ENCODE measurements at regions not wholly inside any gene's neighbourhood (a gene's known extent, or its start where the extent isn't known, plus 50 kb on each side); places are given as distances from the start of the nearest gene placed in this dataset.
A peak's percentile ranks its signal among the peaks of the same experiment; 100 is the strongest.

DNA sequence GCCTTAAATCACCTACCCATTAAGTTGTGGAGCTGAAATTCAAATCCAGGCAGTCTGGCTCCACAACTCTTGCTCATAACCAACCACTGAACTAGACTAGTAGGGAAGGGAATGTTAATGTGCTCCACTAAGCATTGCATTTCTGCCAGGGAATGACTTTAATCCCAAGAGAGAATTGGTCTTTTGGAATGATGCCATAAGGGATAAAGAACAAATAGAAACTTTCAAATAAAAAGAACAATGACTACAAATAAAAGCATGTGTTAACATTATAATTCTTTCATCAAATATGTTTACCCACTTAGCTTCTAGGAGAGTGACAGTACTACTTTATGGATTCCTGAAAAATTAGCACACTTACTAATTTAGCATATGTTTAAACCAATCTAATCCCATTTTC, 905.9 kb downstream of the CENPC start:
- DNase-seq (ENCODE audit: extremely low read depth, low read depth): no peak

DNA sequence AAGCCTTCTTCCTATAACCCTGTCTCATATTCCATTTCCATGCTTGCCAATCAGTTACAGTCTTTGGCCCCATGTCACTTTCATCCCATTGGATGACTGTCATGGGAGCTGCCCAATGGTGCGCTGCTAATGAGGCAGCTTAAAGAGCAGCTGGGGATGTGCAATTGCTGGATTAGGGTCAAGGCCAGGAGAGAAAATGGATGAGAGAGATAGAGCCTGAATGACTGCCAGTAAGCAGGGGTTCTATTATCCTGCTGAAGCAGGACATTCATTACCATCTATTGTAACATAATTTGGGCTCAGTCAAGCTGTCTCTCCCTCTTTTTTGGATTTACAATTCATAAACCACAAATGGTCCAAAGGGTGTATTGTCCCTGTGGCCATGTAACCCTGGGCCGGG, 909.0 kb downstream of the CENPC start:
- no peak for DNase-seq (ENCODE audit: extremely low read depth, low read depth)

DNA sequence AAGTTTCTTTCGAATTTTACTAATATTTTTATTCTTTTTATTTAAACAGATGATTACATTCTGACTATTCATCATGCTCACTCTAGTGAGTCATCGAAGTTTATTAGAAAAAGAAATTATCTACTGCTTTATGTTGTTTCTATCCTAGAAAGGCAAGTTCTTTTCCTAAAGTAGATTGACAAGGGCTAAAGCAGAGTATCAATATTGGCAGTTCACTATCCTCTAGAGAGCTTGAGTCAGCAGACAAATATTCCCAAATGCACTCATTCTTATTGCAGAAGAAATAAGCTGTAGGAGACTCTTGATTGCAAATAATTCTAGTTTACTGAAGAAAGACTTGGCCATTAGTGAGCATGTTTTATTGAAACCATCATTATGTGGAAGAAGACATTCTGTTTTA, 911.8 kb downstream of the CENPC start:
- no peak for DNase-seq (ENCODE audit: extremely low read depth, low read depth)

DNA sequence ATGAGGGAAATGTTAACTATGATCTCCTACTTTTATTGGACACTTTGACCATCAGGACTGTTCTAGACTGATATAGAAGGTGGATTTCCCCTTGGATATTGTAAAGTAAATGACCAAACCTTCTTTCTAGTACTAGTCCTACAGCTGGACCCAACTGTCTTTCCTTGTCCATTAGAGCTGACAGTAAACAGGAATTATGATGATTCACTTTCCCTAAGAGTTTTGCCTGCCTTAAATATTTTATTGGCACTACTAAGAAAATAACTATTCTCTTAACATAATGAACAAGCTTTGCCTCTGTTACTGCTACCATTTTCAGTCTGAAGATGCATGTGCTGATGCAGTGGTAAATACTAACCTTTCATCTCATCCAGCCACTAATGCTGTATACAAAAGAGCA, 915.4 kb downstream of the CENPC start:
- no peak for DNase-seq (ENCODE audit: extremely low read depth, low read depth)

DNA sequence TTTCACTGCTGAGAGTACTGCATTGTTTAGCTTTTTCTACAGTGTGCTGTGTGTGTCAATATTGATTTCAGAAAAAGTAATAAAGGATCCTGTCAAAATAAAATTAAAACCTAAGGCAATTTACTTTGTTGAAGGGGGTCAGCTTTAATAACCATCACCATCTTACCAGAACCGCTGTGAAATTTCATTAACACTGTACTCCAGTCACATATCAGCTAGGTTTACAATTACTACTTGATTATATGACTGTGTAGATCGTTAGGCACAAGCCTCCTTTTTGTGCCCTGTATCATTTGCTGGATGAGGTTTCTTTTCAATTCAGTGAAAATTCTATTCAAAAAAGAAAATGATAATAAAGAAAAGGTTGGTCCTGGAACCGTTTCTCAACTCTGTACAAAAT, 917.2 kb downstream of the CENPC start:
- no peak for DNase-seq (ENCODE audit: extremely low read depth, low read depth)

DNA sequence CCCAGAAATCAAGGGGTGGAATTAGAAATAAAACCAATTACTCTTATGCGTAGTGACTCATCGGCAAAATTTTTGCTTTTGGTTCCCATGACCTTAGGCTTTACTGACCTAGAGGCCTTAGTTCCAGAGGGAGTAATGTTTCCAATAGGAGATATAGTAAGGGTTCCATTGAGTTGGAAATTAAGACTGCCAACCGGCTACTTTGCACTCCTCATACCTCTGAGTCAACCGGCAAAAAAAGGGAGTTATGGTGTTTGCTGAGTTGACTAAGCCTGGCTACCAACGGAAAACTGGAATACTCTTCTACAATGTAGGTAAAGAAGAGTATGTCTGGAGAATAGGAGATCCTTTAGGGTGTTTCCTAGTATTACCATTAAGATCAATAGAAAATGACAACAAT, 919.8 kb downstream of the CENPC start:
- DNase-seq (ENCODE audit: extremely low read depth, low read depth): no peak

DNA sequence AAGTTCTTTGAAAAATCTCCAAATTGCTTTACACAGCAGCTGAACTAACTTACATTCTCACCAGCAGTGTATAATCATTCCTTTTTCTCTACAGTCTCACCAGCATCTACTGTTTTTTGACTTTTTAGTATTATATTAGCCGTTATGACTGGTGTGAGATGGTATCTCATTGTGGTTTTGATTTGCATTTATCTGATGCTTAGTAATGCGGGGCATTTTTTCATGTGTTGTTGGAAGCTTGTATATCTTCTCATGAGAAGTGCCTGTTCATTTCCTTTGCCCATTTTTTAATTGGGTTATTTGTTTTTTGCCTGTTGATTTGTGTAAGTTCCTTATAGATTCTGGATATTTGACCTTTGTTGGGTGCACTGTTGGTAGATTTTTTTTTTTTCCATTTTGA, 931.7 kb downstream of the CENPC start:
- no peak for DNase-seq (ENCODE audit: extremely low read depth, low read depth)

DNA sequence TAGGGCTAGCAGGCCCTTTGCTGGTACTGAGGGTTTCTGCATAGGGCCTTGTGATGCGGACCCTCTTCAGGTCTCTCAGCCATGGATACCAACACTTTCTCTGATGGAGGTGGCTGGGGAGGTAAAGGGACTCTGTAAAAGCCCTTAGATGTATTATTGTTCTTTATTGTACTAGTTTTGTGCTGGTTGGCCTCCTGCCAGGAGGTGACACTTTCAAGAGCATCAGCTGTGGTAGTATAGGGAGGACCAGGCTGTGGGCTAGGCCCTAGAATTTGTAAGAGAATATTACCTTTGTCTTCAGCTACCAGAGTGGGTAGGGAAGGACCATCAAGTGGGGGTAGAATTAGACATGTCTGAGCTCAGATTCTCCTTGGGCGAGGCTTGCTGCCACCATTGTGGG, 936.3 kb downstream of the CENPC start:
- DNase-seq (ENCODE audit: extremely low read depth, low read depth): no peak

DNA sequence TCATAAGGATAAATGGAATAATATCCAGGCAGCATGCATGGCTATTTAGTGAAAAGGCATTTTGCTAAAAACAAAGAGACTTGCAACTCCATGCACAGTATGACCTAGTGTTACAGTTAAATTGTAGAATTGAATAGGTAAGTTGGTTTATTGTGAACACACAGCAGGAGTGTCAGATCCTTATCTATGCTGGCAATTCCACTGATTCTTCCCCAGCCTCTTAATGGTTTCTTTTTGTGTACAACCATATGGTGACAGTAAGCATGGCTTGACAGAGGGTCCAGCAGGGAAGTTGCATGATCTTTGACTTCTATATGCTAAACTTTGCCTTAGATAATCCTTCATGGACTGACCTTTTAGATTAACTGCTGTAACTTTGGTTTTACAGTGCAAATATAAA, 936.6 kb upstream of the EPHA5 start:
- no peak for DNase-seq (ENCODE audit: extremely low read depth, low read depth)

DNA sequence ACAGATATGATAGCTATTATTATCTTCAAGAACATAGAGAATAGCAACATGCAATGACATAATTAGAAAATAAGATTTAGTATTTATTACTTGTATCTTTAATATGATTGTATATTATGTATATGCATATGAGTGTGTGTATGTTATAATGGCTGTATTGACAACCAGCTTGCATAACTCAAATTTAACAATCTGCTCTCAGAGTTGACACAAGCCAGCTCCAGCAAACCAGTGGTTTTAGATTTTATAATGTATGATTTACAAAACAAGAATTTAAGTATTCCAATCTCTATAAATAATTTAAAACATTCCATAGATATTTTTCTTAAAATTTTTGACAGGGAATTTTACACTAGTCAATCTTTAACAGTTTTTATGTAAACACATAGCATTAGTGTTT, 935.9 kb upstream of the EPHA5 start:
- DNase-seq (ENCODE audit: extremely low read depth, low read depth): no peak

DNA sequence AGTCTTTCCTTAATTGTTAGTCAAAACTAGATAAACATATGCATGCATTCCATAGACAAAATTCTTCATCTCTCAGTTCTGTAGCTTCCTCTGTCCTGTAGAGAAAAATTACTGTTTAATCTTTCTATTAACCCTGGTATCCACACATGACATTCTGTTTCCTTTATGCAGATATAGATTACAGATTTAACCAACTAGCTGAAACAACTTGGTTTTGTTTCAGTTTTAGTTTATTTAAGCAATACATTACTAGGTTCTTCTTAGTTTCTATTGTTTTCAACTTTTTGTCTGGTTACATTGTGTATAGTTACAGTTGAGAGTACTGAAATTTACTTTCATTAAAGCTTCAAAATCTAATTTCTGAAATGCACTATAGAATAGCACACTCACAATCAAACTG, 933.9 kb upstream of the EPHA5 start:
- DNase-seq (ENCODE audit: extremely low read depth, low read depth): no peak

DNA sequence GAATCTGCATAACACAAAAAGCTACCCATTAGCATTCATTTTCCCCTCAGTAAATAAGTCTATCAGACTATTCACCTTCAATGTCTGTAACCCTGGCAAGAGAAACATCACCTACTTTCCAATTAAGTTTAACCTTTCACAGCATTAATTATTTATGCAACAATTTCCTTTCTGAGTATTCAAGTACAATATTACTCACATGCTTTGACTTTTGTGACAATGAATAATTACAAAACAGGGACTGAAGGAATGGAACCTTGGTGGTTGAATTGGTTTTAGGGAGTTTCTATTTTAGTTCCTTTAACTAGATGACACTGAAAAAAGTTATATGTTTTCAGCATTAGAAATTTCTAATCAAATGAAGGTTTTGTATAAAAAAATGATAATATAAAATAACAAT, 932.3 kb upstream of the EPHA5 start:
- no peak for DNase-seq (ENCODE audit: extremely low read depth, low read depth)

DNA sequence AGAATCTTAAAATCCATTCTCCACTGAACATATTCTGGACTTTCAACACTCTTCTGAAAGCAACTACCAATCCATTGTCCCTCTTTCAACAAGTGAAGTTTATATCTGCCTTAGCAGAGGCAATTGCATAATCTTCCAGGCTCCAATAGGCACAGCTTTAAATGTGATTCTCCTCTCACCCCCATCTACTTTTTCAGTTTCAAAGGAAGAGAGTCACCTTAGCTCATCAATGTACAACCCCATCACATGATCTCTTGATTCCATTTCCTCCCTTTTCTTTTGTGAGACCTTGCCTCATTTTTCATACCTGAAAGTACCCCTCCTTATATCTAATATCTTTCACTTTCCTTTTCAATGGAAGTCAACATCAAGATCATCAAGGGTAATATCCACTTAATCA, 921.7 kb upstream of the EPHA5 start:
- no peak for DNase-seq (ENCODE audit: extremely low read depth, low read depth)

DNA sequence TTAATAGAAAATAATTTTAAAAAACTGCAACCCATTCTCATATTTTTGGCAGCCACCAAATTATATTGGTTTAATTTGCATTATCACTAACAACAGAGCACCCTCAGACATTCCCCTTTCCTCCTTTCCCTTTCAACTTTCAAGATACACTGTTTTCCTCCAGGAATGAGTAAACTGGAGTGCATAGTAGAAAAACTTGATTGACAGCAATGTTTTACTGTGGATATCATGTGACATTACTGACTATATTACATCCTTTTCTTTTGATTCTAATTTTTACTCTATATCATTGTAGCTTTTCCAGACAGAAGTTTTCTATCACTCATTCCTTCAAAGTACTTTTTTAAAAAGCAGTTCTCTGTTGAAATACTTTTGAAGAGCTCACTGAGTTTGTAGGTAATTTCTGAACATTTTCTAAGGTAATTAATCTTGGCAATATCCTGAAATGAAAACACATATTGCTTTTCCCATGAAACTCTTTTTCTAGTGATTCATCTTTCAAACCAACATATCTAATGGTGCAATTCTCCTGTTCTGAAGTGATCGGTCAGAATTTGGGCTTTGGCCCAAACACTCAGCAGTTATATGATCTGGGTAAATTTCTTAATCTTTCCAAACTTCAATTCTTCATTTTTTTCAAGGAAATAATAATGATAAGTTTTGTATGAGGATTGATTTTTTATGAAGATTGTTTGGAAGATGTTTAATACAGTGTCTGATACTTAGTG, 920.4 kb upstream of the EPHA5 start:
- DNase-seq (ENCODE audit: extremely low read depth, low read depth): no peak

DNA sequence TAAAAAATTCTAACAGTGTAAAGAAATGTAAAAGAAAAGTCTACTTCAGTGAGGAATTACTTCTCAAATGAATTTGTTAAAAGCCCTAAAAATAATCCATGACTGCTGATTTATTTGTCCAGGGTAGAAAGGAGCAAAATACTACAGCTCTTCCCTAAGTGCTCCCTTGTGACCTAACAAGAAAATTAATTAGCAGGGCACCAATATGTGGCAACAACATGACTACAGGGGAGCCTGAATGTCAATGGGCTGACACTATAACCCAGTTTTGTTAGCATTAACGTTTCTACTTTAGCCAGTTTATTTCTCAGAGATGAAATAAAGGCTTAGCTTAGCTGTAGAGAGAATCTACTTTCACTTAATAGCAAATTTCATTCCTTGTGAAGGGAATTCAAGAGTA, 918.9 kb upstream of the EPHA5 start:
- no peak for DNase-seq (ENCODE audit: extremely low read depth, low read depth)

DNA sequence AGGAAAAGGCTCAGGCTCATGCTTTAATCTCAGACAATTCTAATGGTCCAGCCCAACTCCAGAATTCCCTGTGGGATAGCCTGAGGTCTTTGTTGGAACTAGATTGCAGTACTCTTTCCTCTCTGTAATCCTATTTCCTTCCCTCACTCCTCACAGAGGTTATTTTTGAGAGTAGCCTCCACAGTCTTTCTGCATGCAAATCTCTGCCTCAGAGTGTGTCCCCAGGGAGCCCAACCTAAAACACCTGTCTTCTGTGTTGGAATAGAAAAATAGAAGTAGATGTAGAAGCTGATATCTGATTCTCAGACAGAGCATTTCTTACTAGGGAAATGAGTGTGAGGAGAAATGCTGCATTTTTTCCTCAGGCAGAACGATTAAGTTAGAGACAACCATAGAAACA, 915.5 kb upstream of the EPHA5 start:
- no peak for DNase-seq (ENCODE audit: extremely low read depth, low read depth)

DNA sequence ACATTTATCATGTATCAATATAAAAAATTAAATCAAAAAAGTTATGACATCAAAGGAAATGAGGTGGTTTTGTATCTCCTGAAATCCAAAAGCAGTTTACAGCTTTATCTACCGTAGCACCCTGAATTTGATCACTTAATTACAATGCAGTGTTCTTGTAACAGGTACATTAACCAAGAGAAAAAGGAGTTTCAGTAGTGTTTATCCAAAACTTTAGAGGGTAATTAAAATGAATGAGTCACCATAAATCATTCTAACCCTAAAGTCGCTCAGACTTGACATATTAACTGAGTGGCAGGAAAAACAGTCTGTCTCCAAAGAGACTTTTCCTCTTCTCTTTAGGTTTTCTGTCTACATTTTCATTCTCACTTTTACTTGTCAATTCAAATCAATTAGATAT, 907.6 kb upstream of the EPHA5 start:
- no peak for DNase-seq (ENCODE audit: extremely low read depth, low read depth)

DNA sequence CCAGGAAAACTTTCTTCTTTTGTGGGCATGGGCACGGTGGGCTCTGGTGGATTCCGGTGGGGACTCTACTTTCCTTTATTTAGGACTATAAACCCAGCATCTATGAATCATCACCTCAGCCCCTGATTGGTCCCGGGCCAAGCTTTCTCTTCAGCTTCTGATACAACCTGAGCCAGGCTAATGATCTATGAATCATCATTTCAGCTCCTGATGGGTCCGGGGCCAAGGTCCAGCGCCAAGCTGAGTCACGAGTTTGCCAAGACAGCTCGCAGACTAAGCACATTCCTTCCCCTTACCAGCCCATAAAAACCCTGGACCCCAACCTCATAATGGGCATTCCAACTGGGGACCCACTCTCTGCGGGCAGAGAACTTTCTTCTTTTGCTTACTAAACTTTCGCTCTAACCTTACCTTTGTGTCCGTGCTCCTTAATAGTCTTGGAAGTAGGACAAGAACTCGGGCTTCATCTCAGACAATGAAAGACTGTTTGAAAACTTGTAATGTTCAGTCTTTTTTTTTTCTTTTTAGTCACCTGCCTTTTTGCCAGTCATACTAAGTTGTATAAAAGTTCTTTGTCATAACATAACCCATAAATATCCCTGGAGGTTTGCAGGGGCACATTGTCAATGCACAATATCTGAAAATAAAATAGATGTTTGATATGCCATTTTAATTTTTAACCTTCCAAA, 904.9 kb upstream of the EPHA5 start:
- DNase-seq (ENCODE audit: extremely low read depth, low read depth): peak; percentile 33

DNA sequence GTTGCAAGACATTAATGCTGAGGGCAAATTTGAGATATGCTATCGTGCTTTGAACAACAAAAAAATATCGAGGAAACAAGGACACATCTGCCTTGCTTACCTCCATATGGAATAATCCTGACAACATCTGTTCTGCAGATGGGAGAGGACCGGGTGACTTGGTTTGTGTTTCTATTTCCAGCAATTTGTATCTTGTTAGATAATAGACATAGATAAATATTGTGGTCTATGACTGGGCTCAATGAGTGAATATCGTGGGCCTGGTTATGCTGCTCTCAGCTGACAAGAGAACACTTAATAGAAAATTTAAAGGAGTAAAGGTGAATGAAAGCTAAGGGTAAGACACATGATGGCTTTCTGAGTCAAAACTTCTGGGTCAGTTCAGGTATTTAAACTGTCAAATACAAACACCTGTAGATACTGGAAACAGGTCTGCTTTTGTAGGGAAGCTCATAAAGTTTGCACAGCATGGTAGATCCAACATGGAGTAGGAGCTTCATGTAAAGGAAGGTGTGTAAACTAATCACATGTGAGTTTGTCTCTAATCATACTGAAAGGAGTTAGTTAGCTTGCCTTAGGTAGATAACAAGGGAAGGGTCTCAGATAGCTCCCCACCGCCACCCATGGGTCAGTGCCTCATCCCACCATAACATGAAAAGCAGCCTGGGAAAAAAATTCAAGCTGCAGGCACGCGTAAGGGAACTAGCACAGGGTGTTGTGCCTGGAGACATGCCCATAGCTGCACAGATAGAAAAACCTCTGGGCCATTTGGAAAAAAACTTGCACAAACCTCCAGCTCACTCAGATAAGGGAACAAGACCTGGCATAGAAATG, 904.1 kb upstream of the EPHA5 start:
- DNase-seq (ENCODE audit: extremely low read depth, low read depth): no peak

DNA sequence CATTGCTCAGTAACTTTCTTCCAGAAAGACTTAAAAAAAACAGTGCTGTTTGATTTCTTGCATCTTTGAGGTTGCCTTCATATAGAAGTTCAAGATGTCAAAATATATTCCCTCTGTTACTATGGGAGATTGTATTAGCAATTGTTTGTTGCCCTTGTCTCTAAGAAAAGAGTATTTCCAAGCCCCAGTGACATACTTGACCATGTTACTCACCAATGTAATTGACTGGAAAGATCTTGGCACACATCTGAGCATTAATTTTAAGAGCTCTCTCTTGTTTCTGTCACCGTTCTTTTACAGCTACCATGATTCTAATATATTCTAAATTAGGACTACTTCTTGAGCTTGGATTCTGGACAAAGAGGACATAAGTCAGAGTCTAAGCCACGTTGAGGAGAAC, 902.7 kb upstream of the EPHA5 start:
- DNase-seq (ENCODE audit: extremely low read depth, low read depth): no peak

DNA sequence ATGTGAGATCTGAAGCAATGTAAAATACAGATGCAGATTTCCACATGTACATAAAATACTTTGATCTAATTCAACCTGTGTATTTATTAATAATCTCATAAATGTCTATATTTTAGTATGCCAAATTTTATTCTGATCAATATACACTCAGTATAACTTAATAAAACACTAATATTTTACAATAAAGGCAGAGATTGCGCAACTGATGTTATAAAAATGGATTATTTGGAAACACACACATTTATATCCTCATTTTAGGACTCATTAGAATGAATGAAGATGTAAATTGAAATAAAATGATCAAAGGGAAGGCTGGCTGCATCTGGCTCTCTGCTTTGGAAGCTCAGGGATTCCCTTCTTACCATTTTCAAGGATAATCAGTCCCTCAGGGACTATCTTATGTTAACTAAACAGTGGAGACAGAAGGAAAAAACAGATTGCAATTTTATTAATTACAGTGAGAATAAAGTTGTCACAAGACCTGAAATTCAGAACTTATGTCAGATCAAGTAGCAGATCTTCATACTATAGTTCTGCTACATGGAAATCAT, 900.9 kb upstream of the EPHA5 start:
- DNase-seq (ENCODE audit: extremely low read depth, low read depth): no peak

DNA sequence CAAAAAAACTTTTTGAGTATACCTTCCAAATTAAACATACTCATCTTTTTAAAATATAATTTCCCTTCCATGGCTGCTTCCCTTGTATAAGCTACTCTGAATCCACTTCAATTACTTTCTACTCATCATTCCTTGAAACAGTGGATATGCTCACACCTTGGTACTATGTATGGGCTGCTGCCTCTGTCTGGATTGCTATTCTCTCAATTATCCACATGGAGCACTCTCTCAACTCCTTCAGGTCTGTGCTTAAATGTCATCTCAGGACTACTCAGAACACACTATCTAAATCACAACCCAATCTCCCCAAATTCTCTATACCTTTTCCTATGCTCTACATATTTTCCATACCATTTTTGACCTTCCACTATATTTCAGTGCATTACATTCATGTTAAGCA, 898.9 kb upstream of the EPHA5 start:
- DNase-seq (ENCODE audit: extremely low read depth, low read depth): no peak

Measured in NCI-H460 (cell line).